PC-3 (cell line): ENCODE measurements at regions not wholly inside any gene's neighbourhood (a gene's known extent, or its start where the extent isn't known, plus 50 kb on each side); places are given as distances from the start of the nearest gene placed in this dataset.

Source experiments
- CTCF ChIP-seq: fragments of 300-600 bp; sonication (generic); conservative IDR thresholded peaks from 2 replicates; pipeline ENCODE4 v1.5.1; 2017; ENCODE audit warnings: antibody characterized with exemption, low read depth, mild to moderate bottlenecking, low read length
- EZH2 ChIP-seq: fragments of 300-600 bp; sonication (generic); IDR thresholded peaks from one replicate; pipeline ENCODE4 v1.6.1; 2017; ENCODE audit warnings: antibody characterized with exemption, mild to moderate bottlenecking, low read length; ENCODE audit not compliant: unreplicated experiment
- EZH2phosphoT487 ChIP-seq: fragments of 300-600 bp; sonication (generic); IDR thresholded peaks from 2 replicates; pipeline ENCODE4 v1.6.1; 2018; ENCODE audit warnings: mild to moderate bottlenecking, antibody characterized with exemption, low read length, borderline replicate concordance

GRCh38 chr12:58988643-58989344 is 68.5 kb upstream of the LRIG3 start:
- TF ChIP-seq CTCF (no peak), EZH2 (no peak), EZH2phosphoT487 (no peak)
